ENCODE measurements at regions not wholly inside any gene's neighbourhood (a gene's known extent, or its start where the extent isn't known, plus 50 kb on each side); places are given as distances from the start of the nearest gene placed in this dataset.

- TF ChIP-seq CTCF (IDR thresholded peaks at IDR 0.05) (no peak), POLR2A (IDR thresholded peaks at IDR 0.05) (no peak)
Measured at GRCh38 chr2:121860758-121861227, 105.3 kb downstream of the TSN start.

Measured in body of pancreas (tissue), 4 donors.